GM23338 (cell line): ENCODE measurements at regions not wholly inside any gene's neighbourhood (a gene's known extent, or its start where the extent isn't known, plus 50 kb on each side); places are given as distances from the start of the nearest gene placed in this dataset.

Experiments
- ATAC-seq: fragments of 200-7000 bp; cut with Tn5 transposase; 3 replicates; pipeline ENCODE4 v1.9.1; 2020
- DNase-seq: peaks from one replicate; pipeline ENCODE4 v3.0.0-alpha.2; 2015; ENCODE audit warnings: low spot score
- H2AFZ ChIP-seq: fragments of 200-600 bp; sonication (generic); 2 replicates; pipeline ENCODE4 v1.8.0; 2016; ENCODE audit warnings: antibody characterized with exemption, mild to moderate bottlenecking, moderate library complexity
- H3F3A ChIP-seq: fragments of 200-600 bp; sonication (generic); replicated peaks from 2 replicates; pipeline ENCODE4 v1.8.0; 2017; ENCODE audit warnings: antibody characterized with exemption, mixed run types, low read depth
- H3K27ac ChIP-seq: fragments of 200-600 bp; sonication (generic); 2 replicates; pipeline ENCODE4 v1.6.1; 2016; ENCODE audit warnings: low read depth
- H3K27me3 ChIP-seq: fragments of 200-600 bp; sonication (generic); 2 replicates; pipeline ENCODE4 v1.8.0; 2016; ENCODE audit warnings: mild to moderate bottlenecking, mixed run types, moderate library complexity; ENCODE audit not compliant: insufficient read depth
- H3K36me3 ChIP-seq: fragments of 200-600 bp; sonication (generic); 2 replicates; pipeline ENCODE4 v1.8.0; 2016; ENCODE audit warnings: mild to moderate bottlenecking; ENCODE audit not compliant: insufficient read depth
- H3K4me1 ChIP-seq: fragments of 200-600 bp; sonication (generic); 2 replicates; pipeline ENCODE4 v1.8.0; 2016; ENCODE audit warnings: mild to moderate bottlenecking, moderate library complexity; ENCODE audit not compliant: insufficient read depth
- H3K4me2 ChIP-seq: fragments of 200-600 bp; sonication (generic); 2 replicates; pipeline ENCODE4 v1.7.1; 2017; ENCODE audit warnings: mixed run types
- H3K4me3 ChIP-seq: fragments of 200-600 bp; sonication (generic); 2 replicates; pipeline ENCODE4 v1.6.1; 2016; ENCODE audit warnings: mixed run types
- H3K79me2 ChIP-seq: fragments of 200-600 bp; sonication (generic); replicated peaks from 2 replicates; pipeline ENCODE4 v1.8.0; 2017; ENCODE audit warnings: mild to moderate bottlenecking; ENCODE audit not compliant: insufficient read depth
- H3K9me2 ChIP-seq: fragments of 200-600 bp; sonication (generic); 2 replicates; pipeline ENCODE4 v1.8.0; 2017; ENCODE audit not compliant: insufficient read depth
- H4K20me1 ChIP-seq: fragments of 200-600 bp; sonication (generic); replicated peaks from 2 replicates; pipeline ENCODE4 v1.8.0; 2017; ENCODE audit warnings: mild to moderate bottlenecking; ENCODE audit not compliant: insufficient read depth
- H3K27ac Mint-ChIP-seq: 2 replicates; pipeline ENCODE4 v1.8.0; 2020; ENCODE audit warnings: inconsistent platforms, mild to moderate bottlenecking, moderate library complexity, mixed read lengths
- H3K27me3 Mint-ChIP-seq: 3 replicates; pipeline ENCODE4 v1.8.0; 2022; ENCODE audit warnings: low read depth, mild to moderate bottlenecking, moderate library complexity, mixed read lengths, inconsistent platforms; ENCODE audit not compliant: insufficient read depth, poor library complexity
- H3K36me3 Mint-ChIP-seq: 3 replicates; pipeline ENCODE4 v1.8.0; 2021; ENCODE audit warnings: low read depth, mild to moderate bottlenecking, inconsistent platforms, moderate library complexity, mixed read lengths
- H3K4me1 Mint-ChIP-seq: 3 replicates; pipeline ENCODE4 v1.8.0; 2020; ENCODE audit warnings: mild to moderate bottlenecking, inconsistent platforms, mixed read lengths
- H3K4me3 Mint-ChIP-seq: 3 replicates; pipeline ENCODE4 v1.8.0; 2021; ENCODE audit warnings: moderate library complexity, mild to moderate bottlenecking, inconsistent platforms, mixed read lengths
- H3K9me3 Mint-ChIP-seq: 3 replicates; pipeline ENCODE4 v1.8.0; 2020; ENCODE audit warnings: moderate library complexity, mild to moderate bottlenecking, inconsistent platforms, mixed read lengths
- CREB1 ChIP-seq: fragments of 250-450 bp; sonication (Bioruptor Pico); IDR thresholded peaks from 2 replicates; pipeline ENCODE4 v1.5.0; 2020; ENCODE audit warnings: low read depth, mild to moderate bottlenecking, moderate library complexity
- CTCF ChIP-seq, 2 experiments: fragments of 200-600 bp in 1 of 2; sonication (generic) in 1 of 2; conservative IDR thresholded peaks; 2 replicates each; pipeline versions ENCODE4 v1.5.1 to v1.6.1; 2016 to 2017; ENCODE audit warnings: antibody characterized with exemption in 2 of 2, low read depth in 2 of 2, mild to moderate bottlenecking in 2 of 2, moderate library complexity in 1 of 2
- ETS1 ChIP-seq: IDR thresholded peaks from 2 replicates; pipeline ENCODE4 v1.6.1; 2016; ENCODE audit warnings: antibody characterized with exemption
- EZH2phosphoT487 ChIP-seq: fragments of 200-600 bp; sonication (generic); IDR thresholded peaks from one replicate; pipeline ENCODE4 v1.8.1; 2018; ENCODE audit warnings: antibody characterized with exemption; ENCODE audit not compliant: unreplicated experiment
- JUNB ChIP-seq: IDR thresholded peaks from one replicate; pipeline ENCODE4 v1.6.1; 2016; ENCODE audit warnings: antibody characterized with exemption; ENCODE audit not compliant: unreplicated experiment
- NANOG ChIP-seq: IDR thresholded peaks from 2 replicates; pipeline ENCODE4 v1.6.1; 2016; ENCODE audit warnings: antibody characterized with exemption, borderline replicate concordance
- POLR2AphosphoS5 ChIP-seq: IDR thresholded peaks from 2 replicates; pipeline ENCODE4 v1.6.1; 2016; ENCODE audit warnings: antibody characterized with exemption, low read depth
- REST ChIP-seq: IDR thresholded peaks from one replicate; pipeline ENCODE4 v1.6.1; 2018; ENCODE audit warnings: antibody characterized with exemption; ENCODE audit not compliant: unreplicated experiment
- STAT1 ChIP-seq: IDR thresholded peaks from one replicate; pipeline ENCODE4 v1.6.1; 2016; ENCODE audit warnings: antibody characterized with exemption; ENCODE audit not compliant: unreplicated experiment
- ZNF114 ChIP-seq: fragments of 250-450 bp; sonication (Bioruptor Pico); IDR thresholded peaks from 2 replicates; pipeline ENCODE4 v1.5.0; 2020; ENCODE audit warnings: mild to moderate bottlenecking, moderate library complexity
- ZNF331 ChIP-seq: fragments of 250-450 bp; sonication (Bioruptor Pico); IDR thresholded peaks from 2 replicates; pipeline ENCODE4 v1.5.0; 2020; ENCODE audit warnings: low read depth, mild to moderate bottlenecking, moderate library complexity

DNA sequence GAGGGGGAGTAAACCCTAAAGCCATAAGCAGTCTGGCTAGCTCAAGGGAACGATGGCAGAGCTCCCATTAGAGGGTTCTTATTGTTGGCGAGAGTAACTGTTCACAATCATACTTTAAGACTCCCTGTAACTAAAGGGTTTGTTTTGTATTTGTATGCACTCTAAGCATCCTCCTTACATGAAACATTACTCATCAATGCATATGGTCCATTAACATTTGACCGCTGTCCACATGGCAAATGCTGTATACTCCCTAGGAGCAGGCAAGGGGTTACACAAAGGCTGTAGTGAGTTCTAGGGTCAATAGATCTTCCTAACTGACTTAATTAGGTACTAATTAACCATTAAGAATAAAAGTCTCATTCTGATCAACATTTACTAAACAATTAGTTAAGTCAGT, 95.3 kb upstream of the MRPS30 start (continued):
- no peak for TF ChIP-seq CTCF (conservative IDR thresholded peaks at IDR 0.05; ENCODE audit: low read depth in 2 of 2)
- no peak for TF ChIP-seq ETS1

GRCh38 chr5:44711901-44712300, 96.8 kb upstream of the MRPS30 start:
- H4K20me1 ChIP-seq = no peaks in the 10 kb centered on the region
- Mint-ChIP-seq H3K27ac (no peak overlapping the region), H3K9me3 (peaks cover 7% of the 10 kb centered on the region), H3K4me3 (no peak overlapping the region), H3K27me3 (no peaks in the 10 kb centered on the region), H3K4me1 (no peaks in the 10 kb centered on the region; the same call in 2 of the 3 replicates), H3K36me3 (peaks cover 6% of the 10 kb centered on the region; the same call in 1 of the 3 replicates)
- H3K36me3 ChIP-seq = no peaks in the 10 kb centered on the region
- H2AFZ ChIP-seq = no peak overlapping the region
- DNase-seq (no peak), ATAC-seq (no peak)
- H3K79me2 ChIP-seq = no peaks in the 10 kb centered on the region
- H3K4me3 ChIP-seq = no peak overlapping the region
- H3K27me3 ChIP-seq = no peaks in the 10 kb centered on the region
- H3K4me2 ChIP-seq = no peak overlapping the region
- H3K27ac ChIP-seq = no peak overlapping the region
- H3K4me1 ChIP-seq = no peaks in the 10 kb centered on the region
- H3F3A ChIP-seq = no peaks in the 10 kb centered on the region
- H3K9me2 ChIP-seq = 0 out of 2 replicates have a peak, but pooled peaks cover 4% of the 10 kb centered on the region
- TF ChIP-seq JUNB (no peak), NANOG (no peak), CREB1 (CRISPR knock-in tag) (no peak), EZH2phosphoT487 (no peak), POLR2AphosphoS5 (no peak), ZNF331 (CRISPR knock-in tag) (no peak), ZNF114 (CRISPR knock-in tag) (no peak), STAT1 (no peak), REST (no peak), CTCF (conservative IDR thresholded peaks at IDR 0.05; ENCODE audit: low read depth in 2 of 2) (no peak), ETS1 (no peak)
